Endothelial cell of umbilical vein (primary cell): ENCODE measurements at regions not wholly inside any gene's neighbourhood (a gene's known extent, or its start where the extent isn't known, plus 50 kb on each side); places are given as distances from the start of the nearest gene placed in this dataset.

Experiments used
- BruUV-seq: library from RNA; stranded (reverse); fragments of 400-500 nt; replicated peaks from 2 replicates; lab custom pipeline; 2021; lab: Mats Ljungman, UMichigan
- CTCF ChIA-PET: fragments of 300-600, 350-600 bp; sonication (Branson Sonifier 250); formaldehyde crosslinking; loops from one replicate; lab custom pipeline; 2021; ENCODE audit warnings: antibody characterized with exemption, inconsistent platforms; lab: Charles Lee
- POLR2A ChIA-PET: fragments of 300-600, 350-600 bp; sonication (Branson Sonifier 250); formaldehyde crosslinking; loops from one replicate; lab custom pipeline; 2021; ENCODE audit warnings: antibody characterized with exemption, inconsistent platforms; lab: Charles Lee
- DNase-seq: peaks from one replicate; pipeline ENCODE4 v3.0.0-alpha.2; 2011; ENCODE audit warnings: low read depth, low spot score
- FAIRE-seq: peaks from 2 replicates; lab custom pipeline; 2011; peaks lifted over from hg19 to GRCh38; lab: Jason Lieb, UNC
- H2AFZ ChIP-seq: 2 replicates; pipeline ENCODE4 v1.6.0; 2012; ENCODE audit warnings: low read depth, low read length, control low read depth, inconsistent platforms
- H3K27ac ChIP-seq: 2 replicates; pipeline ENCODE4 v1.5.1; 2011; ENCODE audit warnings: low read depth, mild to moderate bottlenecking, control low read depth, low read length, moderate library complexity; ENCODE audit not compliant: insufficient read depth
- H3K27me3 ChIP-seq, 2 experiments: 2 replicates each; pipeline versions ENCODE4 v1.6.0 to v1.6.1; 2011; ENCODE audit warnings: low read length in 2 of 2, mixed read lengths in 1 of 2; ENCODE audit not compliant: control insufficient read depth in 2 of 2, insufficient read depth in 2 of 2
- H3K36me3 ChIP-seq, 2 experiments: 2 replicates in 1 of 2; 3 replicates in 1 of 2; pipeline ENCODE4 v1.5.1; 2011; ENCODE audit warnings: low read length in 2 of 2, mild to moderate bottlenecking in 1 of 2, moderate library complexity in 1 of 2; ENCODE audit not compliant: control insufficient read depth in 2 of 2, insufficient read depth in 2 of 2; ENCODE audit errors: extremely low read depth in 1 of 2
- H3K4me1 ChIP-seq: 3 replicates; pipeline ENCODE4 v1.5.1; 2011; ENCODE audit warnings: mild to moderate bottlenecking, low read length; ENCODE audit not compliant: control insufficient read depth, insufficient read depth; ENCODE audit errors: extremely low read depth
- H3K4me2 ChIP-seq: 2 replicates; pipeline ENCODE4 v1.6.1; 2011; ENCODE audit warnings: low read length, control low read depth, mixed read lengths; ENCODE audit not compliant: insufficient read depth
- H3K4me3 ChIP-seq, 3 experiments: fragments of 200-600 bp in 1 of 3; sonication (generic), shearing (Covaris generic) in 1 of 3; replicated peaks in 1 of 3; 2 replicates each; pipeline ENCODE4 v1.5.1; 2011 to 2016; ENCODE audit warnings: control low read depth in 3 of 3, low read length in 3 of 3, mild to moderate bottlenecking in 2 of 3, inconsistent platforms in 1 of 3, low read depth in 1 of 3, moderate library complexity in 1 of 3; ENCODE audit not compliant: insufficient read depth in 1 of 3
- H3K79me2 ChIP-seq: 2 replicates; pipeline ENCODE4 v1.6.0; 2012; ENCODE audit warnings: low read length, inconsistent platforms; ENCODE audit not compliant: control insufficient read depth, insufficient read depth
- H3K9ac ChIP-seq: replicated peaks from 2 replicates; pipeline ENCODE3; 2011; ENCODE audit warnings: low read length, control low read depth; ENCODE audit not compliant: insufficient read depth; ENCODE audit errors: extremely low read depth
- H3K9me1 ChIP-seq: replicated peaks from 3 replicates; pipeline ENCODE4 v1.6.0; 2011; ENCODE audit warnings: mild to moderate bottlenecking, low read length; ENCODE audit not compliant: control insufficient read depth, insufficient read depth; ENCODE audit errors: extremely low read depth
- H3K9me3 ChIP-seq: replicated peaks from 2 replicates; pipeline ENCODE4 v1.5.1; 2012; ENCODE audit warnings: low read length, inconsistent platforms; ENCODE audit not compliant: control insufficient read depth, insufficient read depth
- H4K20me1 ChIP-seq: replicated peaks from 2 replicates; pipeline ENCODE3; 2011; ENCODE audit warnings: mild to moderate bottlenecking, low read length; ENCODE audit not compliant: control insufficient read depth, insufficient read depth; ENCODE audit errors: extremely low read depth
- EZH2 ChIP-seq: IDR thresholded peaks from 2 replicates; pipeline ENCODE4 v1.6.1; 2012; ENCODE audit warnings: borderline replicate concordance, low read depth, mild to moderate bottlenecking, moderate library complexity, low read length, inconsistent platforms; ENCODE audit not compliant: severe bottlenecking
- FOS ChIP-seq: IDR thresholded peaks from 2 replicates; pipeline ENCODE4 v1.6.1; 2011; ENCODE audit warnings: mild to moderate bottlenecking, low read length, moderate library complexity, borderline replicate concordance; ENCODE audit not compliant: insufficient read depth
- GATA2 ChIP-seq: IDR thresholded peaks from 2 replicates; pipeline ENCODE4 v1.7.0; 2011; ENCODE audit warnings: low read depth, mild to moderate bottlenecking, moderate library complexity, mixed read lengths, low read length; ENCODE audit not compliant: insufficient read length, insufficient read depth
- JUN ChIP-seq: IDR thresholded peaks from 2 replicates; pipeline ENCODE4 v1.6.1; 2011; ENCODE audit warnings: borderline replicate concordance, low read depth; ENCODE audit not compliant: insufficient read length, insufficient read depth
- MYC ChIP-seq: IDR thresholded peaks from one replicate; pipeline ENCODE4 v1.6.1; 2011; ENCODE audit warnings: mild to moderate bottlenecking, low read depth, low read length
- POLR2AphosphoS5 ChIP-seq: IDR thresholded peaks from 2 replicates; pipeline ENCODE4 v1.6.1; 2012; ENCODE audit warnings: low read depth, mild to moderate bottlenecking, control low read depth, low read length, moderate library complexity; ENCODE audit not compliant: insufficient read depth
- dilution Hi-C: fragments of 300-500 bp; cut with MboI; formaldehyde crosslinking; loops from one replicate; pipeline ENCODE4 v1.15.0; 2019; ENCODE audit warnings: low sequenced_read_pairs; ENCODE audit not compliant: extremely low pct_ligation_motif_present
- intact Hi-C: fragments of 100-400 bp; cut with micrococcal nuclease; formaldehyde crosslinking; loops from one replicate; pipeline ENCODE4 v1.10.0; 2022

- Histone ChIP-seq H3K27ac (no peak overlapping the region), H3K9me3 (no peaks in the 10 kb centered on the region), H2AFZ (no peak overlapping the region), H3K9me1 (no peaks in the 10 kb centered on the region), H4K20me1 (no peaks in the 10 kb centered on the region), H3K9ac (no peak overlapping the region), H3K79me2 (no peaks in the 10 kb centered on the region), H3K27me3 (no peaks in the 10 kb centered on the region), H3K36me3 (no peaks in the 10 kb centered on the region), H3K4me3 (no peak overlapping the region), H3K4me1 (no peaks in the 10 kb centered on the region), H3K4me2 (no peak overlapping the region)
- CTCF ChIA-PET: no interaction called here
- intact Hi-C loops (no loop called here), dilution Hi-C loops (no loop called here)
- FAIRE-seq (no peak), DNase-seq (no peak)
- no peak for TF ChIP-seq JUN
- TF ChIP-seq EZH2: no peak
- TF ChIP-seq MYC: no peak
- BruUV-seq: no TSS peak
- POLR2A ChIA-PET: no interaction called here
Observed at GRCh38 chr12:38402811-38403210, 86.2 kb downstream of the ALG10B start.

- TF ChIP-seq FOS (no peak), POLR2AphosphoS5 (no peak), GATA2 (no peak)
- Histone ChIP-seq H3K4me3 (no peak overlapping the region), H3K9me3 (no peaks in the 10 kb centered on the region), H3K4me1 (no peaks in the 10 kb centered on the region), H3K9ac (no peak overlapping the region), H4K20me1 (no peaks in the 10 kb centered on the region), H3K79me2 (no peaks in the 10 kb centered on the region), H3K4me2 (no peak overlapping the region), H2AFZ (no peak overlapping the region), H3K9me1 (no peaks in the 10 kb centered on the region), H3K27me3 (no peaks in the 10 kb centered on the region), H3K27ac (no peak overlapping the region), H3K36me3 (no peaks in the 10 kb centered on the region)
- intact Hi-C loops: no loop called here
- dilution Hi-C loops: no loop called here
- BruUV-seq: no TSS peak
- ChIA-PET CTCF (no interaction called here), POLR2A (no interaction called here)
- DNase-seq (no peak), FAIRE-seq (no peak)
Observed at GRCh38 chr12:38409511-38409910, 92.9 kb downstream of the ALG10B start.
